Adrenal gland (tissue), 9 donors: ENCODE measurements at regions not wholly inside any gene's neighbourhood (a gene's known extent, or its start where the extent isn't known, plus 50 kb on each side); places are given as distances from the start of the nearest gene placed in this dataset.

Source experiments
- DNase-seq, 7 donors: peaks; one replicate each; pipeline ENCODE4 v3.0.0-alpha.2; 2019 to 2020
- H3K27ac ChIP-seq, 5 donors: fragments of 200-600 bp; sonication (generic) in 4 of 5; 1 replicate in 3 of 5; 2 replicates in 2 of 5; pipeline versions ENCODE4 v1.5.1 to v1.8.0; 2016 to 2020; ENCODE audit warnings: mild to moderate bottlenecking in 1 of 5
- H3K27me3 ChIP-seq: fragments of 200-600 bp; 2 replicates; pipeline ENCODE4 v1.8.0; 2021
- H3K36me3 ChIP-seq, 2 donors: fragments of 200-600 bp; replicated peaks in 1 of 2; 1 replicate in 1 of 2; 2 replicates in 1 of 2; pipeline versions ENCODE4 v1.5.1 to v1.8.0; 2018 to 2022
- H3K4me1 ChIP-seq, 2 donors: fragments of 200-600 bp; replicated peaks in 1 of 2; 1 replicate in 1 of 2; 2 replicates in 1 of 2; pipeline versions ENCODE4 v1.5.1 to v1.8.0; 2018 to 2021
- H3K4me3 ChIP-seq, 4 donors: fragments of 200-600 bp; sonication (generic) in 3 of 4; one replicate each; pipeline ENCODE4 v1.5.1; 2016 to 2018
- H3K9me3 ChIP-seq, 3 donors: fragments of 200-600 bp; sonication (generic) in 1 of 3; replicated peaks in 1 of 3; 1 replicate in 2 of 3; 2 replicates in 1 of 3; pipeline versions ENCODE4 v1.5.1 to v1.8.0; 2016 to 2021
- CTCF ChIP-seq, 6 experiments: fragments of 450-650 bp in 4 of 6; fragments of 200-600 bp in 2 of 6; sonication (generic) in 1 of 6; IDR thresholded peaks; 1 replicate in 5 of 6; 2 replicates in 1 of 6; pipeline versions ENCODE4 v1.5.1 to v1.8.0; 2016 to 2021; ENCODE audit warnings: antibody characterized with exemption in 6 of 6, mild to moderate bottlenecking in 2 of 6, moderate library complexity in 1 of 6
- POLR2A ChIP-seq, 2 donors: fragments of 450-650 bp; IDR thresholded peaks; one replicate each; pipeline ENCODE4 v1.6.1; 2017; ENCODE audit warnings: antibody characterized with exemption in 2 of 2, mild to moderate bottlenecking in 2 of 2, moderate library complexity in 1 of 2
- WGBS, 4 donors: extraction: QIAGEN DNeasy Blood & Tissue Kit in 2 of 4; methylation state at CpG; one replicate each; pipeline versions ENCODE4 v1.1.5 to v1.1.7; 2013 to 2017; 5-methylcytosine and 5-hydroxymethylcytosine counted together
- intact Hi-C, 2 donors: fragments of 100-400 bp; cut with DNase I; formaldehyde crosslinking; loops; one replicate each; pipeline versions ENCODE4 v1.14.1 to v1.15.0; 2022 to 2023
- donor health status: healthy with polysubstance abuse.
- donor health status: Bipolar disorder and iron deficiency.
- donor health status: DM: yes; HTN: yes; CAD: no.
- donor health status: DM: no; HTN: no; CAD: no.
- donor health status: DM: no; HTN: no; CAD: no.

- Histone ChIP-seq H3K4me1 (no peaks in the 10 kb centered on the region), H3K27me3 (no peaks in the 10 kb centered on the region), H3K36me3 (no peaks in the 10 kb centered on the region), H3K27ac (no peak overlapping the region), H3K9me3 (no peaks in the 10 kb centered on the region), H3K4me3 (no peak overlapping the region)
- TF ChIP-seq CTCF (IDR thresholded peaks at IDR 0.05) = no peak
- TF ChIP-seq POLR2A (IDR thresholded peaks at IDR 0.05) = no peak
- 54 to 63% (median 61%) methylated on average over 7 of the region's 7 CpGs for WGBS, 4 donors
- peak in 1 of 7 donors; percentile 11 for DNase-seq
- intact Hi-C loops = no loop called here
Measured at GRCh38 chr17:14014657-14015056, 54.6 kb upstream of the COX10 start.

- TF ChIP-seq CTCF (IDR thresholded peaks at IDR 0.05) = no peak
- no peak for TF ChIP-seq POLR2A (IDR thresholded peaks at IDR 0.05)
- intact Hi-C loops = no loop called here
- no peaks in the 10 kb centered on the region for H3K36me3 ChIP-seq
- 65 to 72% (median 71%) methylated on average over 14 of the region's 14 CpGs for WGBS, 4 donors
- DNase-seq = no peak
- H3K9me3 ChIP-seq = no peaks in the 10 kb centered on the region
- H3K27ac ChIP-seq = no peak overlapping the region
- H3K4me3 ChIP-seq = no peak overlapping the region
- no peaks in the 10 kb centered on the region for H3K4me1 ChIP-seq
- no peaks in the 10 kb centered on the region for H3K27me3 ChIP-seq
Measured at GRCh38 chr17:14015271-14015670, 54.0 kb upstream of the COX10 start.

GRCh38 chr17:14016858-14017257 lies 52.4 kb upstream of the COX10 start:
- H3K36me3 ChIP-seq = no peaks in the 10 kb centered on the region
- no peaks in the 10 kb centered on the region for H3K9me3 ChIP-seq
- no peak overlapping the region for H3K27ac ChIP-seq
- H3K4me1 ChIP-seq = no peaks in the 10 kb centered on the region
- TF ChIP-seq POLR2A (IDR thresholded peaks at IDR 0.05) (no peak), CTCF (IDR thresholded peaks at IDR 0.05) (no peak)
- DNase-seq = no peak
- no peak overlapping the region for H3K4me3 ChIP-seq
- WGBS, 4 donors = 86 to 92% (median 89%) methylated on average over 3 of the region's 3 CpGs
- H3K27me3 ChIP-seq = no peaks in the 10 kb centered on the region
- intact Hi-C loops = no loop called here

- no peak for TF ChIP-seq CTCF (IDR thresholded peaks at IDR 0.05)
- no peak for TF ChIP-seq POLR2A (IDR thresholded peaks at IDR 0.05)
- 67 to 78% (median 76%) methylated on average over 9 of the region's 9 CpGs for WGBS, 4 donors
- intact Hi-C loops = no loop called here
- H3K27me3 ChIP-seq = no peaks in the 10 kb centered on the region
- H3K36me3 ChIP-seq = no peaks in the 10 kb centered on the region
- no peak for DNase-seq
- H3K4me3 ChIP-seq = no peak overlapping the region
- H3K27ac ChIP-seq = no peak overlapping the region
- no peaks in the 10 kb centered on the region for H3K9me3 ChIP-seq
- H3K4me1 ChIP-seq = no peaks in the 10 kb centered on the region
Measured at GRCh38 chr17:14019186-14019956, 49.9 kb upstream of the COX10 start.
